Fibroblast of skin of scalp (primary cell): ENCODE measurements at regions not wholly inside any gene's neighbourhood (a gene's known extent, or its start where the extent isn't known, plus 50 kb on each side); places are given as distances from the start of the nearest gene placed in this dataset.

Source experiments
- DNase-seq: peaks from one replicate; pipeline ENCODE4 v3.0.0-alpha.2; 2013

DNA sequence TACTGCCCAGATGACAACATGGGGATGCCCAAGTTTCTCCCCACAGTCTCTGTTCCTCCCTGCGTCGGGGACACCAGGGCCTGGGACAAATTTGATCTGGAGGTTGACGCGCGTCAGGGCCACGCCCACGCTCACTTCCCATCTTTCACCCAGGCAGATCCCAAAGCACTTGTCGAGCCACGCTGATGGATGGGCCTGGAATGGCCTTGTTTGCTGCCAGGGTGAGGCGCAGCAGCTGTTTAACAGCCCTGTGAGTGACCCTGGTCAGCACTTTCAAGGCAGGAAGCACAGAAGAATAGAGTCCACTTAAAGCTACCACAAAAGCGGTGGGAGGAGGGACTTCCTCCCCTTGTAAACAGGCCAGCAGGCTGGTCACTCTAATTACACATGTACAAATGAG is 324.7 kb upstream of the JARID2 start:
- DNase-seq, result no peak

DNA sequence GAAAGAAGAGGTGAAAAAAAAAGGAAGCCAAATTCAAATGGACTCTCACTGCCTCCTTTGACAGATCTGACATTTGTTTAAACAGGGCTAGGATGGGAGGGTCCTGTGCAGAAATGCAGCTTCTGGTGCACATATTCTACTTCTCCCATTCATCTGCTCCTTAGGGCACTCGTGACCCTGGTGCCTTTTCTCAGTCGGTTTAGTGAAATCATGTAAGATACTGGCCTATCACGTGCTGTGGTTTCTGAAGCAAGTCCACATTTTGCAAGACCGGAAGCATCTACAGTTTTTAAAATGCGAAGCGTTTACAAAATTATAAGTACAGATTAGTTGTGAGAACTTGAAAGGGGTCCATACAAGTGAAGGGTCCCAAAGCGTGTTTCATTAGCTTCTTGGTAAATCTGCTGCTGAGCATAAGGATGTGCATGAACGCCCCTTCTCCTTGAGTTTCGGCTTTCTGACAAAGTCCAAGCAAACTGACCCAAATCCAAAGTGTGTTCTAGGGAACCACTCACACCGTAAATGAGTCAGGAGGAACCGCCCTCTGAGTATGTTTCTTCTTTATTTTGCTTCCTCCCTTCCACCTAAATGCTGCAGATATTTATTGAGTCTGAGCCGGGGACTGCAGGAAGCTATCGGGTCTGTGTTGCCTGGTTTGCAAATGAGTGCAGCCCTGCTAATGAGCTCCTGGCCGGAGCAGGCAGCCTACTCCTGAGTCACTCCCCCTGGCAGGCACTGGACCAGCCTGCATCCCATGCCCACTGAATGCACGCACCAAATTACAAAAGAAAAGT is 323.8 kb upstream of the JARID2 start:
- DNase-seq, result no peak

- DNase-seq, result no peak
These were observed 323.0 kb upstream of the JARID2 start for GRCh38 chr6:14922706-14923460.

GRCh38 chr6:14924126-14925024 is 321.5 kb upstream of the JARID2 start:
- no peak for DNase-seq

- DNase-seq, result peak; percentile 34
These were observed 320.7 kb upstream of the JARID2 start for GRCh38 chr6:14925025-14925698.

GRCh38 chr6:14925699-14926026 is 320.2 kb upstream of the JARID2 start:
- peak; percentile 29 for DNase-seq

GRCh38 chr6:14927398-14927797 is 318.5 kb upstream of the JARID2 start:
- no peak for DNase-seq

- no peak for DNase-seq
These were observed 316.6 kb upstream of the JARID2 start for GRCh38 chr6:14929291-14929690.

DNA sequence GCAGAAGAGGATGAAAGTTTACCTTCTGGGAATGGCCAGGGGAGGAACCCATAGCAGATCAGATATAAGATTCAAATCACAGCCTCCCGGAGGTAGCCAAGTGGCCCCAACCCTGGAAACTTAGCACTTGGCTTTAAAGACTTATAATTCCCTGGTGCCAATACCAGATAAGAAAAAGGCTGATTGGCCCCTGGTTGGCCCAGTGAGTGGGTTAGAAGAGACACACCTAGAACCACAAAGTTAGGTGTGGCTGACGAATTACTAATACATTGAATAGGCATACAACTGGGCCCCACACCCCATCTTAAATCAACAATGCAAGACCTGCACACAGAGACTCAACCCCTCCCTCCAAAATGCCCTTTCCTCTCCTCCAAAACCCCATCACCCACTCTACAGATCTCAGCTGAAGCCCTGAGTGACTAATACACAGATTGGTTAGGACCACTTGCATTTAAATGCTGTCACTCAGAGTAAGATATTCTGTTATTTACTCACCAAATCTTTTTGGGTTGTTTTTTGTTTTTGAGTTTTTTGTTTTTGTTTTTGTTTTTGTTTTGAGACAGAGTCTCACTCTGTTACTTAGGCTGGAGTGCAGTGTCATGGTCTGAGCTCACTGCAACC is 315.4 kb upstream of the JARID2 start:
- no peak for DNase-seq

- no peak for DNase-seq
These were observed 313.2 kb upstream of the JARID2 start for GRCh38 chr6:14932485-14933182.

DNA sequence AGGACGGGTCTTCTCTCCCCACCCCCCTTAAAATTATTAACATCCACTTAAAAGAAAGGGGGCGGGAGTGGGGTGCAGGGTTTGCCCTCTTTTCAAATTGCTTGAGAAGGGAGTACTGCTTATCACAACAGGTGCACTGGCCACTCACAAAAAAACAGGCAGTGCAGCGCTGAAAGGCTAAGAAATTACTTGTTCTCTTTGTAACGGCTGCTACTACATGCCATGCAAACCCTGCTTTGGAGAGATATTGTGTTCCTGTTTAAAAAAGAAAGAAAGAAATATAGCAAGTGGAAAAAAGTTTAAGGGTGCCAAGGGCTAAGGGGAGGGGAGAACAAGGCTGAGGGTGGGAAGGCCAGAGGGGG is 312.7 kb upstream of the JARID2 start:
- DNase-seq, result no peak

GRCh38 chr6:14934013-14934412 is 311.9 kb upstream of the JARID2 start:
- no peak for DNase-seq

GRCh38 chr6:14934844-14935243 is 311.0 kb upstream of the JARID2 start:
- DNase-seq, result no peak

DNA sequence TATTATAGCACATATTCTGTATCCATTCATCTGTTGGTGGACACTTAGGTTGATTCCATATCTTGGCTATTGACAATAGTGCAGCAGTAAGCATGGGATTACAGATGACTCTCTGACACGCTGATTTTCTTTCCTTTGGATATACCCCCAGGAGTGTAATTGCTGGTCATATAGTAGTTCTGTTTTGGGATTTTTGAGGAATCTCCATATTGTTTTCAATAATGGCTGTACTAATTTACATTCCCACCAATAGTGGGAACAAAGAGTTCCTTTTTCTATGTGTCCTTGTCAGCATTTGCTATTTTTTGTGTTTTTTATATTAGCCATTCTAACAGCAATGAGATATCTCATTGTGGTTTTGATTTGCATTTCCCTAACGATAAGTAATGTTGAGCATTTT is 309.0 kb upstream of the JARID2 start:
- no peak for DNase-seq

DNA sequence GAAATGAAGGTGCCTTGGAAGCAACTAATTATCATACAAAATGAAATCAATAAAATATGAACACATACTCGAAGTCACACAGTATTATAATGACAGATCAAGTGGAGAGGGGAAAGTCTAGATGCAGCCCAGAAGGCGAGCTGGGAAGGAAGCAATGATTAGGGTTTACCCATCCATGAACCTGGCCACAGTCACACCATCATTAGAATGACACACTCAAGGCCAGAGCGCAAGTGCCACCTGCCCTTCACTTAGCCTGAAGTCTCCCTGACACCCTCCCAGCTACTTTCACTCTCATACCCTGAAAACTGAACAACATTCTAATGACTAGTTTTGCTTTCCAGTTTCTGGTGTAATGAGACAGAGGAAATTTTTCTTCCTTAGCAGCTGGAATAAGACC is 302.8 kb upstream of the JARID2 start:
- DNase-seq, result no peak

DNA sequence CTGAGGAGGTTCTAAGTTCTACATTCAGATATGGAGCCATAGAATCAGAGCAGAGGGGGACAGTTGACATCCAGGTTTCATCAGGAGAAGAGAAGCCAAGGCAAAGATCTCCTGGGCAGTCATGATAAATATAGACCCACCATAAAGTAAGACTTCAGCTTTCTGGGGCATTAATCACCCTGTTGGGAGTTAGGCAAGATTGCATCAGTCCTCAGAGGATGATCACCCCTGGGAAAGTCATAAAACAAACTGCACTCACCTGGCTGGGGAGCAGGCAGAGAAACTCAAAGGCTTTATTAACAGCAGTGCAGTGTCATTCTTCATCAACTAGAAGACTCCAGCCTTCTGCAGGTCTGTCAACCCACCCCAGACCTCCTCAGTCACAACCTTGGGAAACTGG is 301.3 kb upstream of the JARID2 start:
- peak; percentile 13 for DNase-seq

- DNase-seq, result no peak
These were observed 300.2 kb upstream of the JARID2 start for GRCh38 chr6:14945461-14946185.

GRCh38 chr6:14946753-14947152 is 299.1 kb upstream of the JARID2 start:
- DNase-seq, result no peak

- no peak for DNase-seq
These were observed 297.2 kb upstream of the JARID2 start for GRCh38 chr6:14948586-14949245.
